ENCODE measurements at regions not wholly inside any gene's neighbourhood (a gene's known extent, or its start where the extent isn't known, plus 50 kb on each side); places are given as distances from the start of the nearest gene placed in this dataset.
"Not testable (repeated sequence)": the region's sequence is repeated elsewhere in the genome, so short reads cannot be mapped to it uniquely, and the experiment has no call there.

- no peak for DNase-seq (ENCODE audit: low read depth in 2 of 2)
Measured at GRCh38 chr18:71249791-71250190, 960.9 kb downstream of the SOCS6 start.

- no peak for DNase-seq (ENCODE audit: low read depth in 2 of 2)
Measured at GRCh38 chr18:71242981-71243380, 954.1 kb downstream of the SOCS6 start.

- no peak for DNase-seq (ENCODE audit: low read depth in 2 of 2)
Measured at GRCh38 chr18:71238974-71239624, 950.3 kb downstream of the SOCS6 start.

GRCh38 chr18:71237641-71238040, 948.8 kb downstream of the SOCS6 start:
- DNase-seq (ENCODE audit: low read depth in 2 of 2), result no peak

- DNase-seq (ENCODE audit: low read depth in 2 of 2), result no peak
Measured at GRCh38 chr18:71233177-71233576, 944.3 kb downstream of the SOCS6 start.

- no peak for DNase-seq (ENCODE audit: low read depth in 2 of 2)
Measured at GRCh38 chr18:71223486-71223885, 934.6 kb downstream of the SOCS6 start.

GRCh38 chr18:71221405-71221804, 932.6 kb downstream of the SOCS6 start:
- no peak for DNase-seq (ENCODE audit: low read depth in 2 of 2)

GRCh38 chr18:71212739-71213138, 923.9 kb downstream of the SOCS6 start:
- not testable (repeated sequence) for DNase-seq (ENCODE audit: low read depth in 2 of 2)

- no peak for DNase-seq (ENCODE audit: low read depth in 2 of 2)
Measured at GRCh38 chr18:71212222-71212621, 923.4 kb downstream of the SOCS6 start.

GRCh38 chr18:71209944-71210343, 921.1 kb downstream of the SOCS6 start:
- DNase-seq (ENCODE audit: low read depth in 2 of 2), result no peak

GRCh38 chr18:71194438-71194837, 905.6 kb downstream of the SOCS6 start:
- no peak for DNase-seq (ENCODE audit: low read depth in 2 of 2)

GRCh38 chr18:71189581-71189980, 900.7 kb downstream of the SOCS6 start:
- no peak for DNase-seq (ENCODE audit: low read depth in 2 of 2)

- no peak for DNase-seq (ENCODE audit: low read depth in 2 of 2)
Measured at GRCh38 chr18:71168557-71169145, 879.8 kb downstream of the SOCS6 start.

- DNase-seq (ENCODE audit: low read depth in 2 of 2), result no peak
Measured at GRCh38 chr18:71136487-71136886, 847.6 kb downstream of the SOCS6 start.

GRCh38 chr18:71134122-71134521, 845.3 kb downstream of the SOCS6 start:
- no peak for DNase-seq (ENCODE audit: low read depth in 2 of 2)

GRCh38 chr18:71131918-71132317, 843.1 kb downstream of the SOCS6 start:
- DNase-seq (ENCODE audit: low read depth in 2 of 2), result no peak

GRCh38 chr18:71130351-71130750, 841.5 kb downstream of the SOCS6 start:
- DNase-seq (ENCODE audit: low read depth in 2 of 2), result no peak

GRCh38 chr18:71125581-71125980, 836.7 kb downstream of the SOCS6 start:
- DNase-seq (ENCODE audit: low read depth in 2 of 2), result no peak

- no peak for DNase-seq (ENCODE audit: low read depth in 2 of 2)
Measured at GRCh38 chr18:71116535-71116934, 827.7 kb downstream of the SOCS6 start.

GRCh38 chr18:71115261-71115660, 826.4 kb downstream of the SOCS6 start:
- DNase-seq (ENCODE audit: low read depth in 2 of 2), result no peak

- DNase-seq (ENCODE audit: low read depth in 2 of 2), result no peak
Measured at GRCh38 chr18:71114550-71115210, 825.8 kb downstream of the SOCS6 start.

GRCh38 chr18:71107244-71107643, 818.4 kb downstream of the SOCS6 start:
- DNase-seq (ENCODE audit: low read depth in 2 of 2), result no peak

GRCh38 chr18:71106701-71107100, 817.9 kb downstream of the SOCS6 start:
- no peak for DNase-seq (ENCODE audit: low read depth in 2 of 2)

Measured in activated CD8-positive, alpha-beta memory T cell treated with anti-CD3 and anti-CD28 coated beads for 4 hours (primary cell).